IPS-18c (cell line): ENCODE measurements at regions not wholly inside any gene's neighbourhood (a gene's known extent, or its start where the extent isn't known, plus 50 kb on each side); places are given as distances from the start of the nearest gene placed in this dataset.
"Not testable (repeated sequence)": the region's sequence is repeated elsewhere in the genome, so short reads cannot be mapped to it uniquely, and the experiment has no call there.

Experiments
- H3K4me3 ChIP-seq: 2 replicates; pipeline ENCODE4 v1.7.0; 2013; ENCODE audit warnings: low read depth, mild to moderate bottlenecking, low read length, moderate library complexity; ENCODE audit not compliant: insufficient read depth
- H3K9me3 ChIP-seq: one replicate; pipeline ENCODE4 v1.6.1; 2013; ENCODE audit warnings: mild to moderate bottlenecking, low read length, moderate library complexity; ENCODE audit not compliant: control insufficient read depth, insufficient read depth

- no peak overlapping the region for H3K4me3 ChIP-seq
These were observed 126.4 kb downstream of the USP22 start for GRCh38 chr17:20916383-20916782.

GRCh38 chr17:20917610-20918306 lies 125.1 kb downstream of the USP22 start:
- not testable (repeated sequence) for H3K9me3 ChIP-seq, H3K4me3 ChIP-seq

More at GRCh38 chr17:20916383-20916782, 126.4 kb downstream of the USP22 start:
- H3K9me3 ChIP-seq = no peaks in the 10 kb centered on the region

GRCh38 chr17:20920095-20920814 lies 122.6 kb downstream of the USP22 start:
- Histone ChIP-seq H3K9me3 (peaks cover 3% of the 10 kb centered on the region), H3K4me3 (no peak overlapping the region)

GRCh38 chr17:20920815-20921199 lies 122.0 kb downstream of the USP22 start:
- Histone ChIP-seq H3K4me3 (no peak overlapping the region), H3K9me3 (peaks cover 3% of the 10 kb centered on the region)

GRCh38 chr17:20922128-20922670 lies 120.6 kb downstream of the USP22 start:
- no peak overlapping the region for H3K4me3 ChIP-seq
- peaks cover 3% of the 10 kb centered on the region for H3K9me3 ChIP-seq

- Histone ChIP-seq H3K4me3 (no peak overlapping the region), H3K9me3 (peaks cover 3% of the 10 kb centered on the region)
These were observed 118.5 kb downstream of the USP22 start for GRCh38 chr17:20924306-20924705.

GRCh38 chr17:20925091-20925490 lies 117.7 kb downstream of the USP22 start:
- H3K9me3 ChIP-seq = peaks cover 3% of the 10 kb centered on the region
- no peak overlapping the region for H3K4me3 ChIP-seq

- H3K9me3 ChIP-seq = peaks cover 3% of the 10 kb centered on the region
- H3K4me3 ChIP-seq = no peak overlapping the region
These were observed 116.9 kb downstream of the USP22 start for GRCh38 chr17:20925954-20926353.

GRCh38 chr17:20926532-20926931 lies 116.3 kb downstream of the USP22 start:
- H3K9me3 ChIP-seq = peaks cover 3% of the 10 kb centered on the region

GRCh38 chr17:20927308-20927977 lies 115.4 kb downstream of the USP22 start:
- H3K4me3 ChIP-seq = no peak overlapping the region

More at GRCh38 chr17:20926532-20926931, 116.3 kb downstream of the USP22 start:
- H3K4me3 ChIP-seq = no peak overlapping the region

GRCh38 chr17:20929334-20929733 lies 113.5 kb downstream of the USP22 start:
- H3K4me3 ChIP-seq = no peak overlapping the region

More at GRCh38 chr17:20927308-20927977, 115.4 kb downstream of the USP22 start:
- H3K9me3 ChIP-seq = no peaks in the 10 kb centered on the region

GRCh38 chr17:20930081-20930760 lies 112.6 kb downstream of the USP22 start:
- no peak overlapping the region for H3K4me3 ChIP-seq

More at GRCh38 chr17:20929334-20929733, 113.5 kb downstream of the USP22 start:
- H3K9me3 ChIP-seq = no peaks in the 10 kb centered on the region

GRCh38 chr17:20933040-20933439 lies 109.8 kb downstream of the USP22 start:
- not testable (repeated sequence) for H3K9me3 ChIP-seq, H3K4me3 ChIP-seq

More at GRCh38 chr17:20930081-20930760, 112.6 kb downstream of the USP22 start:
- no peaks in the 10 kb centered on the region for H3K9me3 ChIP-seq

- Histone ChIP-seq H3K4me3 (no peak overlapping the region), H3K9me3 (no peaks in the 10 kb centered on the region)
These were observed 108.5 kb downstream of the USP22 start for GRCh38 chr17:20934288-20934687.

- Histone ChIP-seq H3K4me3 (no peak overlapping the region), H3K9me3 (no peaks in the 10 kb centered on the region)
These were observed 107.1 kb downstream of the USP22 start for GRCh38 chr17:20935740-20936139.

- H3K4me3 ChIP-seq = no peak overlapping the region
- H3K9me3 ChIP-seq = no peaks in the 10 kb centered on the region
These were observed 104.6 kb downstream of the USP22 start for GRCh38 chr17:20938244-20938643.

- Histone ChIP-seq H3K4me3 (no peak overlapping the region), H3K9me3 (no peaks in the 10 kb centered on the region)
These were observed 103.7 kb downstream of the USP22 start for GRCh38 chr17:20938988-20939615.
